ENCODE measurements at regions not wholly inside any gene's neighbourhood (a gene's known extent, or its start where the extent isn't known, plus 50 kb on each side); places are given as distances from the start of the nearest gene placed in this dataset.

DNA sequence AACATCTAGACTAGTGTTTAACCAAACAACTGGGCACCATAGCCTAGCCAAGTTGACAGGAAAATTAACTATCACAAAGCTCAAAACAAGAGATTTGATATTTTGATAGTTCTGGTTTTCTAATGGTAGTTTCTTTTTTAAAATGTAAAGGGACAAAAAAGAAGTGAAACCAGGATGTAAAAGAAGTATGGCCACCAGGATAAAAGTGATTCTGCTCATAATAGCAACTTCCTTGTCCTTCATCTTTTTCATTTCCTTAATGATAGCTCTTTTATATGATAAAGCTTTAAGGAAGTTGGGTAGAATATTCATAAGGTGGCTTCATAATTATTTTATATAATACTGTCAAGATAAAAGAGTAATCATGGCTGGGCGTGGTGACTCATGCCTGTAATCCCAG is 139.1 kb downstream of the BASP1 start:
- Histone ChIP-seq H3F3A (ENCODE audit: insufficient read depth, low read length, poor library complexity, severe bottlenecking) (no peaks in the 10 kb centered on the region), H3K36me3 (ENCODE audit: insufficient read depth, low read length) (no peaks in the 10 kb centered on the region), H3K9me3 (ENCODE audit: low read length) (no peaks in the 10 kb centered on the region), H3K27ac (ENCODE audit: low read length) (no peak overlapping the region), H3K79me2 (replicated peaks; ENCODE audit: insufficient read depth, low read length) (no peaks in the 10 kb centered on the region), H3K4me3 (ENCODE audit: low read length) (no peak overlapping the region), H3K4me2 (ENCODE audit: low read length) (no peak overlapping the region), H3K9me2 (ENCODE audit: insufficient read depth, low read length) (no peaks in the 10 kb centered on the region), H3K27me3 (ENCODE audit: insufficient read depth, low read depth, low read length) (no peaks in the 10 kb centered on the region), H3K9ac (ENCODE audit: low read length) (no peak overlapping the region), H4K20me1 (ENCODE audit: insufficient read depth) (no peaks in the 10 kb centered on the region), H2AFZ (ENCODE audit: low read depth, low read length) (no peak overlapping the region)
- no peak for TF ChIP-seq MXI1 (conservative IDR thresholded peaks at IDR 0.05; ENCODE audit: poor library complexity, severe bottlenecking)
- TF ChIP-seq EZH2 (IDR thresholded peaks at IDR 0.05; ENCODE audit: borderline replicate concordance, insufficient read depth, low read length, poor library complexity, severe bottlenecking): no peak
- no peak for TF ChIP-seq SMC3 (conservative IDR thresholded peaks at IDR 0.05; ENCODE audit: poor library complexity)
- TF ChIP-seq, protein P1, sequence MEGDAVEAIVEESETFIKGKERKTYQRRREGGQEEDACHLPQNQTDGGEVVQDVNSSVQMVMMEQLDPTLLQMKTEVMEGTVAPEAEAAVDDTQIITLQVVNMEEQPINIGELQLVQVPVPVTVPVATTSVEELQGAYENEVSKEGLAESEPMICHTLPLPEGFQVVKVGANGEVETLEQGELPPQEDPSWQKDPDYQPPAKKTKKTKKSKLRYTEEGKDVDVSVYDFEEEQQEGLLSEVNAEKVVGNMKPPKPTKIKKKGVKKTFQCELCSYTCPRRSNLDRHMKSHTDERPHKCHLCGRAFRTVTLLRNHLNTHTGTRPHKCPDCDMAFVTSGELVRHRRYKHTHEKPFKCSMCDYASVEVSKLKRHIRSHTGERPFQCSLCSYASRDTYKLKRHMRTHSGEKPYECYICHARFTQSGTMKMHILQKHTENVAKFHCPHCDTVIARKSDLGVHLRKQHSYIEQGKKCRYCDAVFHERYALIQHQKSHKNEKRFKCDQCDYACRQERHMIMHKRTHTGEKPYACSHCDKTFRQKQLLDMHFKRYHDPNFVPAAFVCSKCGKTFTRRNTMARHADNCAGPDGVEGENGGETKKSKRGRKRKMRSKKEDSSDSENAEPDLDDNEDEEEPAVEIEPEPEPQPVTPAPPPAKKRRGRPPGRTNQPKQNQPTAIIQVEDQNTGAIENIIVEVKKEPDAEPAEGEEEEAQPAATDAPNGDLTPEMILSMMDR (IDR thresholded peaks at IDR 0.05; ENCODE audit: poor library complexity, severe bottlenecking): no peak
- TF ChIP-seq, protein P2, sequence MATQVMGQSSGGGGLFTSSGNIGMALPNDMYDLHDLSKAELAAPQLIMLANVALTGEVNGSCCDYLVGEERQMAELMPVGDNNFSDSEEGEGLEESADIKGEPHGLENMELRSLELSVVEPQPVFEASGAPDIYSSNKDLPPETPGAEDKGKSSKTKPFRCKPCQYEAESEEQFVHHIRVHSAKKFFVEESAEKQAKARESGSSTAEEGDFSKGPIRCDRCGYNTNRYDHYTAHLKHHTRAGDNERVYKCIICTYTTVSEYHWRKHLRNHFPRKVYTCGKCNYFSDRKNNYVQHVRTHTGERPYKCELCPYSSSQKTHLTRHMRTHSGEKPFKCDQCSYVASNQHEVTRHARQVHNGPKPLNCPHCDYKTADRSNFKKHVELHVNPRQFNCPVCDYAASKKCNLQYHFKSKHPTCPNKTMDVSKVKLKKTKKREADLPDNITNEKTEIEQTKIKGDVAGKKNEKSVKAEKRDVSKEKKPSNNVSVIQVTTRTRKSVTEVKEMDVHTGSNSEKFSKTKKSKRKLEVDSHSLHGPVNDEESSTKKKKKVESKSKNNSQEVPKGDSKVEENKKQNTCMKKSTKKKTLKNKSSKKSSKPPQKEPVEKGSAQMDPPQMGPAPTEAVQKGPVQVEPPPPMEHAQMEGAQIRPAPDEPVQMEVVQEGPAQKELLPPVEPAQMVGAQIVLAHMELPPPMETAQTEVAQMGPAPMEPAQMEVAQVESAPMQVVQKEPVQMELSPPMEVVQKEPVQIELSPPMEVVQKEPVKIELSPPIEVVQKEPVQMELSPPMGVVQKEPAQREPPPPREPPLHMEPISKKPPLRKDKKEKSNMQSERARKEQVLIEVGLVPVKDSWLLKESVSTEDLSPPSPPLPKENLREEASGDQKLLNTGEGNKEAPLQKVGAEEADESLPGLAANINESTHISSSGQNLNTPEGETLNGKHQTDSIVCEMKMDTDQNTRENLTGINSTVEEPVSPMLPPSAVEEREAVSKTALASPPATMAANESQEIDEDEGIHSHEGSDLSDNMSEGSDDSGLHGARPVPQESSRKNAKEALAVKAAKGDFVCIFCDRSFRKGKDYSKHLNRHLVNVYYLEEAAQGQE (IDR thresholded peaks at IDR 0.05; ENCODE audit: borderline replicate concordance): no peak
- no peak for TF ChIP-seq RAD21 (conservative IDR thresholded peaks at IDR 0.05)
- no peak for TF ChIP-seq TAF1 (IDR thresholded peaks at IDR 0.05; ENCODE audit: low read depth)
- no peak for TF ChIP-seq POLR2AphosphoS5 (IDR thresholded peaks at IDR 0.05)
- TF ChIP-seq EP300 (conservative IDR thresholded peaks at IDR 0.05; ENCODE audit: poor library complexity, severe bottlenecking): no peak

- Histone ChIP-seq H3K9me3 (ENCODE audit: low read length) (no peaks in the 10 kb centered on the region), H3K9ac (ENCODE audit: low read length) (no peak overlapping the region), H3K9me2 (ENCODE audit: insufficient read depth, low read length) (no peaks in the 10 kb centered on the region), H2AFZ (ENCODE audit: low read depth, low read length) (no peak overlapping the region), H3K36me3 (ENCODE audit: insufficient read depth, low read length) (no peaks in the 10 kb centered on the region), H3K27me3 (ENCODE audit: insufficient read depth, low read depth, low read length) (no peaks in the 10 kb centered on the region), H3K27ac (ENCODE audit: low read length) (no peak overlapping the region), H3F3A (ENCODE audit: insufficient read depth, low read length, poor library complexity, severe bottlenecking) (no peaks in the 10 kb centered on the region), H3K4me2 (ENCODE audit: low read length) (no peak overlapping the region), H3K4me3 (ENCODE audit: low read length) (no peak overlapping the region), H3K79me2 (replicated peaks; ENCODE audit: insufficient read depth, low read length) (no peaks in the 10 kb centered on the region), H4K20me1 (ENCODE audit: insufficient read depth) (no peaks in the 10 kb centered on the region)
- no peak for TF ChIP-seq MXI1 (conservative IDR thresholded peaks at IDR 0.05; ENCODE audit: poor library complexity, severe bottlenecking)
- TF ChIP-seq, protein P1 (IDR thresholded peaks at IDR 0.05; ENCODE audit: poor library complexity, severe bottlenecking): no peak
- TF ChIP-seq, protein P2 (IDR thresholded peaks at IDR 0.05; ENCODE audit: borderline replicate concordance): no peak
These were observed 140.1 kb downstream of the BASP1 start for GRCh38 chr5:17357504-17357903.

Data from neural cell (in vitro differentiated cells).